ENCODE measurements at regions not wholly inside any gene's neighbourhood (a gene's known extent, or its start where the extent isn't known, plus 50 kb on each side); places are given as distances from the start of the nearest gene placed in this dataset.

DNA sequence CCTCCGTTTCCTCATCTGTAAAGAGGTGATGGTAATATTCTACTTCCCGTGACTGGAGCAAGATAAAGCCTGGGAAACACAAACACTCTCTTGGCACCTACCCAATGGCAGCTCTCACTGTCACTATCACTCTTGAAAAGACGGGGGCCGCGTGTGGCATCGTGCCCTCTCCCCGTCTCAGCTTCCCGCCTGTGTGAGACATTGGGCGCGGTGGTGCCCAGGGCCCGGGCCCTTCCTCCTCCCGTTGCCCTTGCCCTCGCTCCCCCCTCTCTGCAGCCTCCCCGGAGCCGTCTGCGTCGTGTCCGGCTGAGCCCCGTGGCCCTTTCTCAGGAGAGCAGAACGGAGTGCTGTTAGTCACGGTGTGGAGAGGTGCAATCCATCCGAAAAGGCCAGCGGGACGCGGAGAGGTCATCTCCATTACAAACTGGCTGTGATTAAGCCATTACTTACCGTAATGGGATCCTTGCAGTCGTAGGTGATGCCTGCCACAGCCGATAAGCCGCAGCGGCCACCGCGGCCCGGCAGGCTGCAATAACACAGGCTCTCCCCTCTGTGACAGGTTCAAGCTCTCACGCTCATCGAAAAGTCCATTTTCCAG lies 156.4 kb upstream of the ZC3H12A start:
- TF ChIP-seq, protein P1, sequence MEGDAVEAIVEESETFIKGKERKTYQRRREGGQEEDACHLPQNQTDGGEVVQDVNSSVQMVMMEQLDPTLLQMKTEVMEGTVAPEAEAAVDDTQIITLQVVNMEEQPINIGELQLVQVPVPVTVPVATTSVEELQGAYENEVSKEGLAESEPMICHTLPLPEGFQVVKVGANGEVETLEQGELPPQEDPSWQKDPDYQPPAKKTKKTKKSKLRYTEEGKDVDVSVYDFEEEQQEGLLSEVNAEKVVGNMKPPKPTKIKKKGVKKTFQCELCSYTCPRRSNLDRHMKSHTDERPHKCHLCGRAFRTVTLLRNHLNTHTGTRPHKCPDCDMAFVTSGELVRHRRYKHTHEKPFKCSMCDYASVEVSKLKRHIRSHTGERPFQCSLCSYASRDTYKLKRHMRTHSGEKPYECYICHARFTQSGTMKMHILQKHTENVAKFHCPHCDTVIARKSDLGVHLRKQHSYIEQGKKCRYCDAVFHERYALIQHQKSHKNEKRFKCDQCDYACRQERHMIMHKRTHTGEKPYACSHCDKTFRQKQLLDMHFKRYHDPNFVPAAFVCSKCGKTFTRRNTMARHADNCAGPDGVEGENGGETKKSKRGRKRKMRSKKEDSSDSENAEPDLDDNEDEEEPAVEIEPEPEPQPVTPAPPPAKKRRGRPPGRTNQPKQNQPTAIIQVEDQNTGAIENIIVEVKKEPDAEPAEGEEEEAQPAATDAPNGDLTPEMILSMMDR (conservative IDR thresholded peaks at IDR 0.05; ENCODE audit: low read depth in 2 of 2) = no peak
- TF ChIP-seq EZH2 (IDR thresholded peaks at IDR 0.05; ENCODE audit: low read depth, unreplicated experiment) (no peak), POLR2AphosphoS5 (IDR thresholded peaks at IDR 0.05; ENCODE audit: low read depth) (no peak), EZH2phosphoT487 (IDR thresholded peaks at IDR 0.05; ENCODE audit: unreplicated experiment) (no peak), ZNF114 (CRISPR knock-in tag; IDR thresholded peaks at IDR 0.05) (no peak)
- TF ChIP-seq, protein P2, sequence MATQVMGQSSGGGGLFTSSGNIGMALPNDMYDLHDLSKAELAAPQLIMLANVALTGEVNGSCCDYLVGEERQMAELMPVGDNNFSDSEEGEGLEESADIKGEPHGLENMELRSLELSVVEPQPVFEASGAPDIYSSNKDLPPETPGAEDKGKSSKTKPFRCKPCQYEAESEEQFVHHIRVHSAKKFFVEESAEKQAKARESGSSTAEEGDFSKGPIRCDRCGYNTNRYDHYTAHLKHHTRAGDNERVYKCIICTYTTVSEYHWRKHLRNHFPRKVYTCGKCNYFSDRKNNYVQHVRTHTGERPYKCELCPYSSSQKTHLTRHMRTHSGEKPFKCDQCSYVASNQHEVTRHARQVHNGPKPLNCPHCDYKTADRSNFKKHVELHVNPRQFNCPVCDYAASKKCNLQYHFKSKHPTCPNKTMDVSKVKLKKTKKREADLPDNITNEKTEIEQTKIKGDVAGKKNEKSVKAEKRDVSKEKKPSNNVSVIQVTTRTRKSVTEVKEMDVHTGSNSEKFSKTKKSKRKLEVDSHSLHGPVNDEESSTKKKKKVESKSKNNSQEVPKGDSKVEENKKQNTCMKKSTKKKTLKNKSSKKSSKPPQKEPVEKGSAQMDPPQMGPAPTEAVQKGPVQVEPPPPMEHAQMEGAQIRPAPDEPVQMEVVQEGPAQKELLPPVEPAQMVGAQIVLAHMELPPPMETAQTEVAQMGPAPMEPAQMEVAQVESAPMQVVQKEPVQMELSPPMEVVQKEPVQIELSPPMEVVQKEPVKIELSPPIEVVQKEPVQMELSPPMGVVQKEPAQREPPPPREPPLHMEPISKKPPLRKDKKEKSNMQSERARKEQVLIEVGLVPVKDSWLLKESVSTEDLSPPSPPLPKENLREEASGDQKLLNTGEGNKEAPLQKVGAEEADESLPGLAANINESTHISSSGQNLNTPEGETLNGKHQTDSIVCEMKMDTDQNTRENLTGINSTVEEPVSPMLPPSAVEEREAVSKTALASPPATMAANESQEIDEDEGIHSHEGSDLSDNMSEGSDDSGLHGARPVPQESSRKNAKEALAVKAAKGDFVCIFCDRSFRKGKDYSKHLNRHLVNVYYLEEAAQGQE (IDR thresholded peaks at IDR 0.05; ENCODE audit: unreplicated experiment) = no peak
